RWPE2 (cell line): ENCODE measurements at regions not wholly inside any gene's neighbourhood (a gene's known extent, or its start where the extent isn't known, plus 50 kb on each side); places are given as distances from the start of the nearest gene placed in this dataset.

ENCODE experiments used
- ATAC-seq: fragments of 200-7000 bp; cut with Tn5 transposase; 3 replicates; pipeline ENCODE4 v1.9.1; 2021; ENCODE audit warnings: low read depth
- DNase-seq: peaks from one replicate; pipeline ENCODE4 v3.0.0-alpha.2; 2020; ENCODE audit warnings: low spot score
- H3K27ac ChIP-seq: fragments of 450-650 bp; 2 replicates; pipeline ENCODE4 v1.5.1; 2017; ENCODE audit warnings: mild to moderate bottlenecking; ENCODE audit not compliant: poor library complexity, severe bottlenecking
- H3K27me3 ChIP-seq: fragments of 250-450 bp; sonication (Bioruptor Pico); 2 replicates; pipeline ENCODE4 v1.5.1; 2021; ENCODE audit warnings: mild to moderate bottlenecking, moderate library complexity; ENCODE audit not compliant: insufficient read depth, poor library complexity, severe bottlenecking
- H3K36me3 ChIP-seq: fragments of 250-450 bp; sonication (Bioruptor Pico); 2 replicates; pipeline ENCODE4 v1.5.1; 2020; ENCODE audit warnings: low read depth, mild to moderate bottlenecking, moderate library complexity
- H3K4me1 ChIP-seq: fragments of 250-450 bp; sonication (Bioruptor Pico); 2 replicates; pipeline ENCODE4 v1.5.1; 2021; ENCODE audit warnings: mild to moderate bottlenecking, moderate library complexity; ENCODE audit not compliant: insufficient read depth, poor library complexity, severe bottlenecking
- H3K4me3 ChIP-seq: fragments of 250-450 bp; sonication (Bioruptor Pico); 2 replicates; pipeline ENCODE4 v1.5.1; 2021; ENCODE audit warnings: mild to moderate bottlenecking, moderate library complexity; ENCODE audit not compliant: severe bottlenecking
- H3K9me3 ChIP-seq: fragments of 250-450 bp; sonication (Bioruptor Pico); 2 replicates; pipeline ENCODE4 v1.5.1; 2021; ENCODE audit warnings: mild to moderate bottlenecking, moderate library complexity; ENCODE audit not compliant: severe bottlenecking
- TF ChIP-seq, protein P1 (sequence below): fragments of 450-650 bp; IDR thresholded peaks from one replicate; pipeline ENCODE4 v1.5.1; 2017; ENCODE audit warnings: mild to moderate bottlenecking, moderate library complexity; ENCODE audit not compliant: poor library complexity, severe bottlenecking

DNA sequence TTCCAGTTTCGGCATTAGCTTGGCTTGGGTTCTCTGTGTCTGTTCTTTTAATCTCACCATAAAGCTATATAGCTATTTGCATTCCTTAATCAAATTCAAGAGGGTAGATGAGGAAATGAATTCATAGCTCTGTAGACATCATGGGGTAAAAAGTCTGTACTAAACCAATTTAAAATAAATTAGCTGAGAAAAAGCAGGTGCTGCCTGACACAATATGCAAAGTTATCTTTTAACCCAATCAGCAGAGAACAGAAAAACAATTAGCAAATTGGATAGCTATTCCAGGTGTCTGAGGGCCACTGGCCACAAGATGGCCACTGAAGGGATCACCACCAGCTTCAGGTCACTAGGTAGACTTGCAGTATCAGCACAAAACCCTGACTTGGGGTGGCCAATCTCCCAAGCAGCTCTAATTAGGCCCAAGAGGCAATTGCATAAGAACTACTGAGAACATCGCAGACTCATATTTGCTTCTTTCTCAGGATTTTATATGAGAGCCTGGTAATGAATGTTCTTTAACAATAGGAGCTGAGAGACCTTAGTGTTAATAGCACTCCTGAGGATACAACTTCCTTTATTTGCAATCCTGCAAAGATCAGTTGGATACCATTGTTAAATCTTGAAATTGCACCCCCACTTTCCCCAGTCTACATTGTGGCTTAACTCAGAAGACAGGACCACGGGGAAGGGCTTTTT, 494.3 kb downstream of the PDCD6IP start:
- TF ChIP-seq, protein P1, sequence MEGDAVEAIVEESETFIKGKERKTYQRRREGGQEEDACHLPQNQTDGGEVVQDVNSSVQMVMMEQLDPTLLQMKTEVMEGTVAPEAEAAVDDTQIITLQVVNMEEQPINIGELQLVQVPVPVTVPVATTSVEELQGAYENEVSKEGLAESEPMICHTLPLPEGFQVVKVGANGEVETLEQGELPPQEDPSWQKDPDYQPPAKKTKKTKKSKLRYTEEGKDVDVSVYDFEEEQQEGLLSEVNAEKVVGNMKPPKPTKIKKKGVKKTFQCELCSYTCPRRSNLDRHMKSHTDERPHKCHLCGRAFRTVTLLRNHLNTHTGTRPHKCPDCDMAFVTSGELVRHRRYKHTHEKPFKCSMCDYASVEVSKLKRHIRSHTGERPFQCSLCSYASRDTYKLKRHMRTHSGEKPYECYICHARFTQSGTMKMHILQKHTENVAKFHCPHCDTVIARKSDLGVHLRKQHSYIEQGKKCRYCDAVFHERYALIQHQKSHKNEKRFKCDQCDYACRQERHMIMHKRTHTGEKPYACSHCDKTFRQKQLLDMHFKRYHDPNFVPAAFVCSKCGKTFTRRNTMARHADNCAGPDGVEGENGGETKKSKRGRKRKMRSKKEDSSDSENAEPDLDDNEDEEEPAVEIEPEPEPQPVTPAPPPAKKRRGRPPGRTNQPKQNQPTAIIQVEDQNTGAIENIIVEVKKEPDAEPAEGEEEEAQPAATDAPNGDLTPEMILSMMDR, result no peak
- H3K4me3 ChIP-seq, result no peak overlapping the region
- ATAC-seq (no peak), DNase-seq (no peak)
- no peak overlapping the region for H3K27ac ChIP-seq
- no peaks in the 10 kb centered on the region for H3K36me3 ChIP-seq
- no peaks in the 10 kb centered on the region for H3K4me1 ChIP-seq
- no peaks in the 10 kb centered on the region for H3K27me3 ChIP-seq
- no peaks in the 10 kb centered on the region for H3K9me3 ChIP-seq

DNA sequence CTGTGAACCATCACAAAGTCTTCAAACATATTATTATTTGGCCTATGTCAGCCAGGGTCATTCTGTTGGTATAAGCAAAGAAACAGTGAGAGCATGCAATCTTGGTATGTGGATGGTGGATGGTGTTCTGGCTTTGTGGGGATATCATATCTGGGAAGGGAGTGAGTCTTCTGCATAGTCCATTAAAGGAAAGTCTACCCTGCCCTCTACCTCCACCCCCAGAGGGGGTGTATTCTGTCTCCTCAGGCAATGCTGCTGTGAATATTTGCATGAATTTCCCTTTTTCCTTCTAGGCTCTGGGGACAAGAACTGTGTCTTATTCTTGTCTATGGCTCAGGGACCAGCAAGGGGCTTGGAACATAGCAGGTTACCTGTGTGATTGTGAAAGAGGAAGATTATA, 495.8 kb downstream of the PDCD6IP start:
- no peaks in the 10 kb centered on the region for H3K9me3 ChIP-seq
- no peak for DNase-seq
- no peak for ATAC-seq
- no peak overlapping the region for H3K4me3 ChIP-seq
- H3K27me3 ChIP-seq, result no peaks in the 10 kb centered on the region
- H3K36me3 ChIP-seq, result no peaks in the 10 kb centered on the region
- no peak overlapping the region for H3K27ac ChIP-seq
- TF ChIP-seq, protein P1, result no peak
- no peaks in the 10 kb centered on the region for H3K4me1 ChIP-seq

DNA sequence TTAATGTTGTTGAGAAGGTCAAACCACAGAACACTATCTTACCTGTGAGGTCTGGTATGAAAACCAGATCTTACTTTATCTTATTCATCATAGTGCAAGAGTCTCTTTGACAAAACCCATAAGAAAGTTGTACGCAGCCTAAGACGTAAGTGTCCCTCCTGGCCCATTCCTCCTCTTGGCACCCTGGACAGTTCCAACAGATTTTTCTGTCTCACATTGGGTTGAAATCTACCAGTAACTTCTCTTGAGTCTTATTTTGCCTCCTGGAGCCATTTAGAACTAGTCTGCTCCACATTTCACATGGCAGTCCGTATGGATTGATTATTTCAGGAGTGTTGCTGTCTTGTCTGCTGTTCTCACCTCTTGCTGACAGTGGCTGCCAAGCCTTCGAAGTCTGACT, 498.4 kb downstream of the PDCD6IP start:
- no peak overlapping the region for H3K4me3 ChIP-seq
- TF ChIP-seq, protein P1, result no peak
- H3K27me3 ChIP-seq, result no peaks in the 10 kb centered on the region
- H3K4me1 ChIP-seq, result no peaks in the 10 kb centered on the region
- H3K36me3 ChIP-seq, result no peaks in the 10 kb centered on the region
- H3K9me3 ChIP-seq, result no peaks in the 10 kb centered on the region
- DNase-seq, result no peak
- no peak for ATAC-seq
- no peak overlapping the region for H3K27ac ChIP-seq

DNA sequence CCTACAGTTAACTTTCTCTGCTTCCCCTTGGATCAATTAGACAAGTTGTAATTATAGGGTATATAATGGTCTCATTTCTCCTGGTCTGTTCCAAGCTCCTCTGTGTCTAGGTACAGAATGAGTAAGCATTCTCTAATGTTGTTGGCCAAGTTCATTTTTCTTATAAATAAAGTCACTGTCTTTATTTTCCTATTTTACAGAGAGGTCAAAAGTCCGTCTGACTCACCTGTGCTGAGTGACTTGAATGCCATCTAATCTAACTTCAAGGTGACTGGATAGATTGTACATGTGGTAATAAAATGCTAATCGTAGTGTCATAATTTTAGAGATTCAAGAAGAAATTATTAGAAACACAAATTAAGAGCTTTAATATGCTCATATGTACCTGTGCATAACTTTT, 500.2 kb downstream of the PDCD6IP start:
- Histone ChIP-seq H3K27me3 (no peaks in the 10 kb centered on the region), H3K9me3 (no peaks in the 10 kb centered on the region), H3K4me1 (no peaks in the 10 kb centered on the region), H3K27ac (no peak overlapping the region), H3K4me3 (no peak overlapping the region), H3K36me3 (no peaks in the 10 kb centered on the region)
- ATAC-seq (no peak), DNase-seq (no peak)
- TF ChIP-seq, protein P1, result no peak

DNA sequence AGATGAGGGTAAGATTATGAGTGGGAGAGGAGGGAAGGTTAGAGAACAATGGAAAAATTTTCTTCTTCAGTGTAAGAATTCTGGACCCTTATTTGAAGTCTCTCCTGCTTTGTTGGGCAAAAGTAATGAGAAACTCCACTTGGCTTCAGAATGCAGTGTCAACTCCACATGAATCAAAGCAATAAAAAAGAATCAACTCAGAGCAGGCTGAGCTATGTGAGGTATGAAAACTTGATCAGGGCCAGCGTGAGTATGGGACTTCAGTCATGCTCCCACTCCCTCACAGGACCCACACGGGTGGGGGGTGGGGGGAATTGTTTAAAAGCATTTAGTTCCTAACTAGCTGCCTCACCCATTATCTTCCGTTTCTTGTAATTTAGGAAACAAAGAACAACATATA, 502.2 kb downstream of the PDCD6IP start:
- ATAC-seq, result no peak
- Histone ChIP-seq H3K36me3 (no peaks in the 10 kb centered on the region), H3K27me3 (no peaks in the 10 kb centered on the region), H3K4me3 (no peak overlapping the region), H3K27ac (no peak overlapping the region), H3K4me1 (no peaks in the 10 kb centered on the region), H3K9me3 (no peaks in the 10 kb centered on the region)
- no peak for DNase-seq
- TF ChIP-seq, protein P1, result no peak
